NCI-H1436 (cell line): ENCODE measurements at regions not wholly inside any gene's neighbourhood (a gene's known extent, or its start where the extent isn't known, plus 50 kb on each side); places are given as distances from the start of the nearest gene placed in this dataset.
"Not testable (repeated sequence)": the region's sequence is repeated elsewhere in the genome, so short reads cannot be mapped to it uniquely, and the experiment has no call there.

Experiments
- DNase-seq: peaks from one replicate; lab custom pipeline; 2025; lab: John Stamatoyannopoulos, UW

DNA sequence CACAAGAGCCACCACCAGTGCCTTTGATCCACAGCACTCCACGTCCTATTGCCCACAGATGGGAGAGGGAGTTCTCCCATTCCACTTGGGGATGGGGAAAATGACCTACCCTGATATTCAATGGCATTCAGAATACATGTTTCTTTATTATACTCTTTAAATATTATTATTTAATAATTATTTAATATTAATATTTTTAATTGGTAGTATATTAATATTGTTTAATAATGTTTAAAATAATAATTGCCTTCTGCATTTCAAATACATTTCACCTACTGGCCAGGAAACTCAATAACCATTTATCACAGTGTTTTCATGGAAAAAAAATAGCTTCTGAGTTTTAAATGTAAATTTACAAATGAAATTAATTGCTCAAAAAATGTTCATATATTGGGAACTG lies 127.4 kb upstream of the G2E3 start:
- no peak for DNase-seq

DNA sequence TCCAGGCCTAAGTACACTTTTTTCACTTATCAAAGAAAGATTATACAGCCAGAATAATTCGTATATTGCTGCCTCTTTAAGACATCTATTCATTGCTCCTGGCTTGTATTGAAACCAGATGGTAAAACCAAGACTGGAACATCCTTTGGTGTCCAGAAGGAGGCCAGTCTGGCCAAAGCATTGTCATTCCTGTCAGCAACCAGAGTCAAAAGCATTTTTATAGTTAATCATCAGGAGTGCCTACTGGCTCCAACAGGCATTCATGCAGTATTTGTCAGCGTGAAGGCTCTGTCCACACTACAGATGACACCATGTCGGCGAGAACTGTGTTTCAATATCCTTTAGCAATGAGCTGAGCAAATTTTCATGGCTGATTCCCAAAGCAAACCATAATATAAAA lies 118.0 kb upstream of the G2E3 start:
- no peak for DNase-seq

- peak; percentile 76 for DNase-seq
Observed at GRCh38 chr14:30443368-30444007, 115.5 kb upstream of the G2E3 start.

- no peak for DNase-seq
Observed at GRCh38 chr14:30444451-30444850, 114.5 kb upstream of the G2E3 start.

GRCh38 chr14:30445011-30445793 lies 113.8 kb upstream of the G2E3 start:
- no peak for DNase-seq

DNA sequence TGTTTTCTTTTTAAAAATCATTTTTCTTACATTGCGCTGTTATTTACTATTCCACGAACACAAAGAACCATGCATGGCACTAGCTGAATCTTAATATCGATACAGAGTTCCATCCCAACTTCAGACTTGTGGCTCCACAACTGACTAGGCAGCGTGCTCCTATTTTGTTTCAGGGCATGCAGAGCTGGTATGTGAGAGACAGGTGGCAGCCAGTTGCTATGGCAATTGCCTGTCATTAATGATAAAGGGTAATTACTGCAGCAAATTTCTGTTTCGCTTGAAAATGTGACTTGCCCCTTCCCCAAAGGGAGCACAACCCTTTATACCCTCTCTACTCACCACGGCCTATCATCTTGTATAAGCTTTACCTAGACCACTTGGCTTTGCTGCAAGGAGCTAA lies 113.1 kb upstream of the G2E3 start:
- no peak for DNase-seq

DNA sequence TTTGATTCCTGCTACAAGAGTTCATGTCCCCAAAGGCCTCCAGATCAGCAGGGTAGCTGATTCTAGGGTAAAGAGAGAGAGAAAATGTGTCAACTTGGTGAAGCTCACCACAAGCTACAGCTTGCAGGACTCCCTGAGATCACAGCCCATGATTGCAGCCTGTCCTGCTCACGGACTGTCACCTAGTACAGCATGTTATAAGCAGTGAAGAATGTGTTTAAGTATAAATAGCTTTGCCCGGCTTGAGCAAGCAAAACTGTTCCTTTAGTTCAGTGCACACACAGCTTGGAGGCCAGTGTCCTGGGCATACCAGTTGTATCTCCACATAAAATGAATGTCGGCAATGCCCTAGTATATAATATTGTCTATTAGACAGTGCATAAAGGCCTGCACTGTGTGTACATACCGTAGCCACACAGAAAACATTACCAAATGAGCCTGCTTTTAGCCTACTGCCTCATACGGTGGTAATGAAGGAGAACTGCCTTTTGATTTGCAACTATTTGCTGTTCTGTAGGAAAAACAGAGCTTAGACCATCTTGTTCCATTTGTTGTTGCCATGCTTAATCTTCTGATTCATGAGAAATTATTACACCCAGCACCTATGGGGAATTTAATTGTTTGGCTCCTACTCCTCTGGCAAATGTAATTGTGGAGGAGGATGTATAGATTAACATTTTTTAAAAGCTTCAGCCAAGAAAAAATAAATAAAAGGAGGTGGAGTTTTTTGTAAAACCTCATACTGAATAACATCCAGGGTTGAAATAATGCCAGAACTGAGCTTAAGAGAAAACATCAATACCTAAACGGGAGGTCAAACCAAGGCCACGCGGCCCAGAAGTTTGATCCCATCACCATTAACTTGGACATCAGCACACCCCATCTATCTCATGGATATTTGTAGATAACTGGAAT lies 108.1 kb upstream of the G2E3 start:
- no peak for DNase-seq

DNA sequence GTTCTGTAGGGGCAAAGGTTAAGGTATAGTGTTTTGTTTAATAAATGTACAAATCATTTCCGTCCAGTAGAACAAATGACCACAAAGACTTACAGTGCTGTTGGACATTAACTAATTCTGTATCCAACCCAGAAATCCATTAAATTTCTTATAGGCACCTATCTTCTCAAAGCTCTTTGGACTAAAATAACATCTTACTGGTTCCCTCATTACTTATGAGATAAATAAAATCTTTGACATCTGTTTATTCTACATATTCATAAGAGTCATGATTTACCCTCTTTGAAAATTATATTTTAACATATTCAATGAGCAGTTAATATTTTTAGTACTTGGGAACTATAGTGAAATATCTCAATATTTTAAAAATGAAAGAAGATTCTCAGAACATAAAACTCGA lies 102.7 kb upstream of the G2E3 start:
- no peak for DNase-seq

GRCh38 chr14:30462358-30462757 lies 96.6 kb upstream of the G2E3 start:
- no peak for DNase-seq

GRCh38 chr14:30464481-30464880 lies 94.5 kb upstream of the G2E3 start:
- DNase-seq = no peak

GRCh38 chr14:30468354-30468753 lies 90.6 kb upstream of the G2E3 start:
- no peak for DNase-seq

DNA sequence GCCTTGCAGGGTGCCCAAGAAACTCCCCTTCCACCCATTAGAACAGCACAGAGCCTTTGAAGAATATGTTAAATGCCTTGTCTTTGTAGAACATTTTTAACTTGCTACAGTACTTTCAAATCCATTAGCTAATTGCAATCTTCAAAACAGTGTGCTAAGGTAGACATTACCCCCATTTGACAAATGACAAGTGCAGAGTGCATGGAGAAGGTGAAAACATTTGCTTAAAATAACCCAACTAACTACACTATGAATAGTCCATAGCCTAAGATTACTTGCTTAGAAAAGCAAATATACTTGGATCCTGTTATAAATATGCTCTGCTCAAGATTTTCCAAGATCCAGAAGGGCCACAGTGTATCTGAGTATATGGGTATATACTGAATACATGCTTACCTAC lies 87.0 kb upstream of the G2E3 start:
- DNase-seq = no peak

DNA sequence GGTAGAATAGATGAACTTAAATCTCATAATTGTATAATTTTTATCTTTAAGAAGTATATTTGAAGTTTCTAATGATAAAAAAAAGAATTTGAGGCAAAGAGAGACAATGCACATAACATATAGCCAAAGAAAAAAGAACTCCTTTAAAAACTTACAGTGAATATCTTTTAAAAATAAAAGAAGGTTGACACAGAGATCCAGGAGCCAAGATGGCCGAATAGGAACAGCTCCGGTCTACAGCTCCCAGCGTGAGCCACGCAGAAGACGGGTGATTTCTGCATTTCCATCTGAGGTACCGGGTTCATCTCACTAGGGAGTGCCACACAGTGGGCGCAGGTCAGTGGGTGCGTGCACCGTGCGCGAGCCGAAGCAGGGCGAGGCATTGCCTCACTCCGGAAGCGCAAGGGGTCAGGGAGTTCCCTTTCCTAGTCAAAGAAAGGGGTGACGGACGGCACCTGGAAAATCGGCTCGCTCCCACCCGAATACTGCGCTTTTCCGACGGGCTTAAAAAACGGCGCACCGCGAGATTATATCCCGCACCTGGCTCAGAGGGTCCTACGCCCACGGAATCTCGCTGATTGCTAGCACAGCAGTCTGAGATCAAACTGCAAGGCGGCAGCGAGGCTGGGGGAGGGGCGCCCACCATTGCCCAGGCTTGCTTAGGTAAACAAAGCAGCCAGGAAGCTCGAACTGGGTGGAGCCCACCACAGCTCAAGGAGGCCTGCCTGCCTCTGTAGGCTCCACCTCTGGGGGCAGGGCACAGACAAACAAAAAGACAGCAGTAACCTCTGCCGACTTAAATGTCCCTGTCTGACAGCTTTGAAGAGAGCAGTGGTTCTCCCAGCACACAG lies 84.9 kb upstream of the G2E3 start:
- not testable (repeated sequence) for DNase-seq

GRCh38 chr14:30482276-30482675 lies 76.7 kb upstream of the G2E3 start:
- DNase-seq = no peak

GRCh38 chr14:30484201-30484600 lies 74.8 kb upstream of the G2E3 start:
- no peak for DNase-seq

- DNase-seq = no peak
Observed at GRCh38 chr14:30484976-30485375, 74.0 kb upstream of the G2E3 start.

DNA sequence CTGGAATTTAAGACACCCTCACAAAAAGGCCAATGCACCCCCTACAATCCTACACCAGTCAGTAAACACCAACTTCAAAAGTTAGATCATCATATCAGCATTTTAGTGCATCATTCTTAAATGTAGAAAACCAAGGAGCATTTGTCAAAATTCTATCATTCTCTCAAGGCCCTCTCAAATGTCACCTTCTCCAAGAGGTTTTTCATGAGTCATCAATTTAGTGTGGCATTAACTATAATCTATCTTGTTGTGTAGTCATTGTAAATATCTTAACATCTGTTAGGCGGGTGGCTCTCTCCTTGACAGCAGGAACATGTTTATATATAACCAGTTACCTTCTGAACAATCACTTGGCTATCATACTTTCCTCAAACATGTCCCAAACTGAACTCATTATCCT lies 62.1 kb upstream of the G2E3 start:
- DNase-seq = no peak

- no peak for DNase-seq
Observed at GRCh38 chr14:30499358-30499757, 59.6 kb upstream of the G2E3 start.

DNA sequence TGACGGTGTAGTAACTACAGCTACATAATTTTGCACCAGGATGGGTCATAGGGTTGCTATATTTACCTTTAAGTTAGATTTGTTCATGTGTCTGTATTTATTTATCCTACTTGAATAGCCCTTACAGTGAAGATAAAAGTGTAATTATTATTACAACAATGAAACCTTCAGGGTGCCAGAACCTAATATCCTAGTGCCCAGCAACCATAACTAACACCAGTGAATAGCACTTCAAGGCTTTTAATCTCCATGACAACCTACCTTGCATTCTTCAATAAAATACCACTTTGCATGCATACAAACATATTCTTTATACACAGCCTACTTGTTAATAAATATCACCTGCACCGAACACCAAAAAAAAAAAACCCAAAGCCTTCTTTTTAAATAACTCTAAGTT lies 58.7 kb upstream of the G2E3 start:
- peak; percentile 77 for DNase-seq

GRCh38 chr14:30507209-30507608 lies 51.7 kb upstream of the G2E3 start:
- DNase-seq = no peak
